B cell (primary cell): ENCODE measurements at regions not wholly inside any gene's neighbourhood (a gene's known extent, or its start where the extent isn't known, plus 50 kb on each side); places are given as distances from the start of the nearest gene placed in this dataset.

ENCODE experiments used
- ATAC-seq: fragments of 200-7000 bp; cut with Tn5 transposase; one replicate; pipeline ENCODE4 v1.10.0; 2021; ENCODE audit warnings: low read depth, mild to moderate bottlenecking, moderate number of reproducible peaks, moderate library complexity
- CTCF ChIA-PET: fragments of 350-600 bp; sonication (Branson Sonifier 250); formaldehyde crosslinking; loops from one replicate; lab custom pipeline; 2021; ENCODE audit warnings: antibody characterized with exemption, inconsistent platforms; lab: Charles Lee
- POLR2A ChIA-PET: fragments of 350-600 bp; sonication (Branson Sonifier 250); formaldehyde crosslinking; loops from one replicate; lab custom pipeline; 2021; ENCODE audit warnings: antibody characterized with exemption; lab: Charles Lee
- DNase-seq: peaks from one replicate; pipeline ENCODE4 v3.0.0; 2013
- H2AFZ ChIP-seq: 2 replicates; pipeline ENCODE4 v1.6.1; 2012; ENCODE audit warnings: mild to moderate bottlenecking, low read depth, low read length; ENCODE audit not compliant: insufficient read depth, poor library complexity, severe bottlenecking
- H3K27ac ChIP-seq, 2 donors: 1 replicate in 1 of 2; 2 replicates in 1 of 2; pipeline ENCODE4 v1.5.1; 2012 to 2013; ENCODE audit warnings: low read length in 2 of 2, mild to moderate bottlenecking in 2 of 2, moderate library complexity in 1 of 2
- H3K27me3 ChIP-seq, 4 experiments: fragments of 200-600 bp in 1 of 4; sonication (generic) in 1 of 4; replicated peaks in 1 of 4; 1 replicate in 2 of 4; 2 replicates in 2 of 4; pipeline versions ENCODE4 v1.6.1 to v1.7.0; 2013 to 2016; ENCODE audit warnings: low read length in 3 of 4, mild to moderate bottlenecking in 2 of 4, mixed read lengths in 1 of 4, moderate library complexity in 1 of 4; ENCODE audit not compliant: insufficient read depth in 4 of 4, control insufficient read depth in 3 of 4; ENCODE audit errors: control extremely low read depth in 1 of 4
- H3K36me3 ChIP-seq, 2 experiments: replicated peaks in 1 of 2; 1 replicate in 1 of 2; 2 replicates in 1 of 2; pipeline versions ENCODE4 v1.6.1 to v1.7.1; 2013; ENCODE audit warnings: low read length in 1 of 2; ENCODE audit not compliant: insufficient read depth in 2 of 2, control insufficient read depth in 1 of 2; ENCODE audit errors: control extremely low read depth in 1 of 2, extremely low read depth in 1 of 2
- H3K4me1 ChIP-seq, 2 donors: fragments of 200-600 bp in 1 of 2; sonication (generic) in 1 of 2; 1 replicate in 1 of 2; 2 replicates in 1 of 2; pipeline versions ENCODE4 v1.5.1 to v1.6.1; 2013 to 2017; ENCODE audit warnings: low read length in 2 of 2; ENCODE audit not compliant: control insufficient read depth in 2 of 2, insufficient read depth in 2 of 2
- H3K4me2 ChIP-seq: replicated peaks from 2 replicates; pipeline ENCODE3; 2012; ENCODE audit warnings: mild to moderate bottlenecking, low read depth, low read length; ENCODE audit not compliant: poor library complexity, severe bottlenecking
- H3K4me3 ChIP-seq, 5 experiments: fragments of 200-600 bp in 1 of 5; sonication (generic) in 1 of 5; 1 replicate in 3 of 5; 2 replicates in 2 of 5; pipeline versions ENCODE4 v1.5.1 to v1.7.0; 2011 to 2016; ENCODE audit warnings: low read length in 4 of 5, mild to moderate bottlenecking in 4 of 5, low read depth in 2 of 5, control low read depth in 1 of 5, moderate library complexity in 1 of 5; ENCODE audit not compliant: insufficient read depth in 1 of 5; ENCODE audit errors: control extremely low read depth in 1 of 5, extremely low read depth in 1 of 5
- H3K79me2 ChIP-seq: fragments of 200-600 bp; sonication (generic); one replicate; pipeline ENCODE4 v1.6.0; 2016; ENCODE audit warnings: low read length; ENCODE audit not compliant: control insufficient read depth, insufficient read depth
- H3K9ac ChIP-seq: fragments of 200-600 bp; sonication (generic); 2 replicates; pipeline ENCODE4 v1.6.1; 2017; ENCODE audit warnings: mild to moderate bottlenecking, low read length, moderate library complexity
- H3K9me3 ChIP-seq, 3 donors: one replicate each; pipeline versions ENCODE4 v1.6.1 to v1.7.1; 2013; ENCODE audit warnings: low read length in 2 of 3; ENCODE audit not compliant: control insufficient read depth in 2 of 3, insufficient read depth in 1 of 3; ENCODE audit errors: control extremely low read depth in 1 of 3
- H4K20me1 ChIP-seq: 2 replicates; pipeline ENCODE4 v1.6.0; 2012; ENCODE audit warnings: mild to moderate bottlenecking, low read length; ENCODE audit not compliant: insufficient read depth, control insufficient read depth, poor library complexity, severe bottlenecking
- H3K27ac Mint-ChIP-seq: one replicate; pipeline ENCODE4 v1.8.0; 2021; ENCODE audit warnings: mixed read lengths
- H3K27me3 Mint-ChIP-seq: one replicate; pipeline ENCODE4 v1.8.0; 2021; ENCODE audit warnings: mixed read lengths
- H3K4me1 Mint-ChIP-seq: one replicate; pipeline ENCODE4 v1.8.0; 2021; ENCODE audit warnings: mixed read lengths
- H3K4me3 Mint-ChIP-seq: one replicate; pipeline ENCODE4 v1.8.0; 2021; ENCODE audit warnings: mixed read lengths
- H3K9me3 Mint-ChIP-seq: one replicate; pipeline ENCODE4 v1.8.0; 2022; ENCODE audit warnings: mixed read lengths; ENCODE audit not compliant: insufficient read depth
- CTCF ChIP-seq: fragments of 200-600 bp; IDR thresholded peaks from one replicate; pipeline ENCODE4 v1.8.0; 2022; ENCODE audit warnings: antibody characterized with exemption, mild to moderate bottlenecking
- EZH2 ChIP-seq: IDR thresholded peaks from 2 replicates; pipeline ENCODE4 v1.6.1; 2012; ENCODE audit warnings: borderline replicate concordance, low read depth, mild to moderate bottlenecking, moderate library complexity, low read length; ENCODE audit not compliant: insufficient read depth, poor library complexity, severe bottlenecking
- WGBS: methylation state at CpG from one replicate; pipeline ENCODE4 v1.1.5; 2013; ENCODE audit warnings: missing lambda C conversion rate; ENCODE audit not compliant: insufficient coverage; 5-methylcytosine and 5-hydroxymethylcytosine counted together
- intact Hi-C: fragments of 100-400 bp; cut with micrococcal nuclease; formaldehyde crosslinking; loops from one replicate; pipeline ENCODE4 v1.10.0; 2022

DNA sequence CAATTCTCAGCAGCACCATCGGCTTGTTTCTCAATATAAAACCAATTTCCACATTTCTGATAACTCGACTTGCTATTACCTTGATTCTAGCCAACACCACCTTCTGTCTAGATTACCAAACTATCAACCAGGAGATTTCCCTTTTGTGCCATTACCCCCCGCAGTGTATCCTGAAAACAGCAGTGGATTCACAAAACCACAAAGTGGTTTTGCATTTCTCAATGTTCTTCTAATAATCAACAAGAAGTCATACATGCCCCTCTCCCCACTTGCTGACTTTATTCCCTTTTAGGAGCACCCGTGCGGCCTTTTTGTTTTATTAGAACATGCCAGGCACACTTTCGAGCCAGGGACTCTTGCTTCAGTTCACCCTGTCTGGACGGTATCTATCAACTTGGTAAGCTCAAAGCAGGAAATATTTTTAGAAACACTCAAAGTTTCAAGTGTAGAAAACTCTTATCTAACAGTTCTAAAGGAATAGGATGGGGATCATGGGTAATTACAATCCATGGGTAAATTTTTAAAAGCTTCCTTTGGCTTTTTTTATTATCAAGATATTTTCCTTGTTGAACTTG lies 967.4 kb downstream of the EFNB2 start:
- Histone ChIP-seq H3K36me3 (no peaks in the 10 kb centered on the region), H3K4me1 (no peaks in the 10 kb centered on the region), H3K79me2 (no peaks in the 10 kb centered on the region), H3K9me3 (no peaks in the 10 kb centered on the region), H3K4me2 (no peak overlapping the region), H3K27ac (no peak overlapping the region), H3K27me3 (no peaks in the 10 kb centered on the region), H2AFZ (no peak overlapping the region), H4K20me1 (no peaks in the 10 kb centered on the region), H3K9ac (no peak overlapping the region), H3K4me3 (no peak overlapping the region)
- WGBS: 95% methylated on average over 5 of the region's 7 CpGs
- ChIA-PET CTCF (no interaction called here), POLR2A (no interaction called here)
- H3K27me3 Mint-ChIP-seq: no peaks in the 10 kb centered on the region
- intact Hi-C loops: no loop called here
- H3K4me1 Mint-ChIP-seq: no peaks in the 10 kb centered on the region
- DNase-seq (no peak), ATAC-seq (no peak)
- no peak overlapping the region for H3K27ac Mint-ChIP-seq
- H3K9me3 Mint-ChIP-seq: peaks cover 9% of the 10 kb centered on the region
- no peak overlapping the region for H3K4me3 Mint-ChIP-seq
- no peak for TF ChIP-seq CTCF
- no peak for TF ChIP-seq EZH2

GRCh38 chr13:105565136-105565727 lies 970.2 kb downstream of the EFNB2 start:
- Mint-ChIP-seq H3K4me1 (no peaks in the 10 kb centered on the region), H3K27ac (no peak overlapping the region), H3K4me3 (no peak overlapping the region), H3K9me3 (peaks cover 9% of the 10 kb centered on the region), H3K27me3 (no peaks in the 10 kb centered on the region)
- Histone ChIP-seq H3K79me2 (no peaks in the 10 kb centered on the region), H3K27me3 (no peaks in the 10 kb centered on the region), H3K4me2 (no peak overlapping the region), H4K20me1 (no peaks in the 10 kb centered on the region), H3K27ac (no peak overlapping the region), H3K4me1 (no peaks in the 10 kb centered on the region), H3K4me3 (no peak overlapping the region), H3K9me3 (peaks cover 0 to 3% (median 0%) of the 10 kb centered on the region in 3 donors), H3K9ac (no peak overlapping the region), H2AFZ (no peak overlapping the region), H3K36me3 (no peaks in the 10 kb centered on the region)
- ChIA-PET POLR2A (no interaction called here), CTCF (no interaction called here)
- intact Hi-C loops: no loop called here
- no peak for DNase-seq
- WGBS: no CpG with 5 or more reads among the region's 3 CpGs
- no peak for ATAC-seq
- TF ChIP-seq CTCF (no peak), EZH2 (no peak)
